ENCODE measurements at regions not wholly inside any gene's neighbourhood (a gene's known extent, or its start where the extent isn't known, plus 50 kb on each side); places are given as distances from the start of the nearest gene placed in this dataset.
A peak's percentile ranks its signal among the peaks of the same experiment; 100 is the strongest.

DNA sequence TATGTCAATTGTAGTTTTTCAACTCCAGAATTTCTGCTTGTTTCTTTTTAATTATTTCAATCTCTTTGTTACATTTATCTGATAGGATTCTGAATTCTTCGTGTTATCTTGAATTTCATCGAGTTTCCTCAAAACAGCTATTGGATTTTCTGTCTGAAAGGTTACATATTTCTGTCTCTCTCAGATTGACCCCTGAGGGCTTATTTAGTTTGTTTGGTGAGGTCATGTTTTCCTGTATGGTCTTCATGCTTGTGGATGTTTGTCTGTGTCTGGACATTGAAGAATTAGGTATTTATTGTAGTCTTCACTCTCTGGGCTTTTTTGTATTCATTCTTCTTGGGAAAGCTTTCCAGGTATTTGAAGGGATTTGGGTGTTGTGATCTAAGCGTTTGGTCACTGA lies 85.6 kb downstream of the SNAPC1 start:
- no peak for DNase-seq (ENCODE audit: low read depth in 2 of 2)

DNA sequence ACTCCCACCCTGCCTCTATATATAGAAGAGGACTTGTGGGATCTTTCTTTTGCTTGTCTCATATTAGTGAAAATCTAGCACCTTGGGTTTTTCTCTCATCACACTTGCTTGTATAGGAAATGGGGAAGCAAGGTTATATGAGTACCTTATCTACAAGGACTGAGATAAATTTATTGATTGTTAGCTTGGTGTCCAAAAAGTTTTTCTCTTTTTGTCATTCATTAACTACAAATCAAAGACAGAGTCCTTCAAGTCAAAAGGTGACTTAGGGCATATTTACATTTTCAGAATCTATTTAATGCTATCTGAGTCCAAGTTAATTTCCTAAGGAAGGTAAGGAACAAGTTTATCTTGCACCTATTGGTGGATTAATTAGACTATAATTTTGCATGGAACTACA lies 92.7 kb downstream of the SNAPC1 start:
- no peak for DNase-seq (ENCODE audit: low read depth in 2 of 2)

DNA sequence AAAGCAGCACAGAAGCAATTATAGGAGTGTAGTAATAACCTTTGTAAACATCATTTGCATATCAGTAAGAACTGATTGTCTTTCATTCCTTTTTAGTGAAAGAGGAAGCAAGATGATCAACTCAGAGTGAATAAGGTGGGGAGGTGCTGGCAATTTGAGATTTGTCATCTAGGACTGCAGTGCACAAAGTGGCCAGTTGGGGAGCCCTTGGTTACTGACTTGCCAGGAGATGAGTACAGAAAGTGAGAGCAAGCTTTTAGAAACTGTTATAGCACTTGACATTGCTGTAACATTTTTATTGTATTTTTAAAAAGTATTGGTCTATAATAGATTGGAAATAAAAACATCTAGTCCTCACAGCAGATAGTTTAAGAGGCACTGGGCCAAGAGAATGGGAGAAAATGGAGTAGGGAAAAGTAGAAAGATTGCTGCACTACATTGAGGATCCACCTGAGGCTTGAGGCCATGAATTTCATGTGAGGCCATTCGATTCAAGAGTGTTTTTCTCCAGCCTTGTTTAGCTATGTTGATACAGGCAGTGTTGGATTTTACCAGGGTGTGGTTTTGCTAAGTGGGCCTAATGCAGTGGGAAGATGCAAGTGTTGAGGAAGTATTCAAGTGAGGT lies 98.2 kb downstream of the SNAPC1 start:
- DNase-seq (ENCODE audit: low read depth in 2 of 2): peak; percentile 53 to 60

DNA sequence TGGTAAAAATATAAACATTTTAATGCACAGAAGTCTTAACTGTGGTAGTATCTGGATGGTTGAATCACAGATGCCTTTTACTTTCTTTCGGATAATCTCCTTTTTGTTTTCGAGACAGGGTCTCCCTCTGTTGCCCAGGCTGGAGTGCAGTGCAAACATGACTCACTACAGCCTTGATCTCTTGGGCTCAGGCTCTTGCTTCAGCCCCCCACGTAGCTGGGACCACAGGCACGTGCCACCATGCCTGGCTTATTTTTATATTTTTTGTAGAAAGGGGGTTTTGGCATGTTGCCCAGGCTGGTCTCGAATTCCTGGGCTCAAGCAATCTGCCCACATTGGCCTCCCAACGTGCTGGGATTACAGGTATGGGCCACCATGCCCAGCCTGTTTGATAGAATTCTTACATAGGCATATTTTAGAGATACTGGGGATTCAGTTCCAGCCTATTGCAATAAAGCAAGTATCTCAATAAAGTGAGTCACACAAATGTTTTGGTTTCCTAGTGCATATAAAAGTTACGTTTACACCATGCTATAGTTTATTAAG lies 99.2 kb downstream of the SNAPC1 start:
- no peak for DNase-seq (ENCODE audit: low read depth in 2 of 2)

DNA sequence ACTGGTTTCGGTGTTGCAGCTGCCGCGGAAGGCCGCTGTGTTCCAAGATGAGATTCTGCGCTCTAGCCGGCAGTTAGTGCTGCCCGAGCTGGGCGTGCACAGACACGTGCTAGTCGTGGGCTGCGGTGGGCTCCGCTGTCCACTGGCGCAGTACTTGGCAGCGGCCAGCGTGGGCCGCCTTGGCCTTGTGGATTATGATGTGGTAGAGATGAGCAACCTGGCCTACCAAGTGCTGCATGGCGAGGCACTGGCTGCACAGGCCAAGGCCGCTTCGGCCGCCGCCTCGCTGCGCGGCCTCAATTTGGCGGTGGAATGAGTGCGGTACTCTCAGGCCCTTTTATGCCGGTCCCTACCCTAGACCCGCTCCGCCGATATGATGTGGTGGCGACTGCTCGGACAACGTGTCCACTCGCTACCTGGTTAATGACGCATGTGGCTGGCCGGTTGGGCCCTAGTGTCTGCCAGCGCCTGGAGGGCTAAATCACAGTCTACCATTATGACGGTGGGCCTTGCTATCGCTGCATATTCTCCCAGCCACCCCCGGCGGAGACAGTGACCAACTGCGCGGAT lies 102.2 kb downstream of the SNAPC1 start:
- DNase-seq (ENCODE audit: low read depth in 2 of 2): no peak

DNA sequence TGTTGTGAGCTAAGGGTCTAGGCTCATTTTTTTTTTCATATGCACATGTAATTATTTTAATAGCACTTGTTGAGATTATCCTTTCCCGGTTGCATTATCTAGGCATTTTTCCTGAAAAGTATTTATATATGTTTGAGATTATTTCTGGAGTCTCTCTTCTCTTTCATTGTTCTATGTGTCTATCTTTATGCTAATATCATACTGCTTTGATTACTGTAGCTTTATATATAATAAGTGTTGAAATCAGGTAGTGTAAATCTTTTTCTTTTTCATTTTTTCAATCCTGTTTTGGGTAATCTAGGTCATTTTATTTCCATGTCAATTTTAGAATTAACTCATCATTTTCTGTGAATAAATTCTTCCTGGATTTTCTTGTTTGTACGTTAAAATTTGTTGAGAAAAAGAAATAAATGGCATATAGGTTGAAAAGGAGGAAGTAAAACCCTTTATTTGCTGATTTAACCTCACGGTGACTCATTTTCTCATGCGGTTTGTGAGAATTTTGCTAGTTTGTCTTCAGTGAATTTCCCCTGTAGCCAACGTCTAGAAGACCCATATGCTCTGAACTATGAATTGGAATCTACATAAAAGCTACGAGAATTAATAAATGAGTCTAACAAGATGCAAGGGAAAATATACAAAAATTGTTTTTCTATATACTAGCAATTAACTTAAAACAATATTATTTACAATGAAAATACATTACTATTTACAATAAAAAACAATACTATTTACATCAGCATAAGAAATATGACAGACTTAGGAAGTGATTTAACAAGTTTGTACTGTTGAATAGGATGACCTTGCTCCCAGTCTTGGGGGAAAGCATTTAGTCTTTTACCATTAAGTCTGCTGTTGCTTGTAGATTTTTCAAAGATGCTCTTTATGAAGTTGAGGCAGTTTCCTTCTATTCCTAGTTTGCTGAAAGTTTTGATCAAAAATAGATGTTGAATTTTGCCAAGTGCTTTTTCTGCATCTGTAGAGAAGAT lies 105.0 kb downstream of the SNAPC1 start:
- no peak for DNase-seq (ENCODE audit: low read depth in 2 of 2)

DNA sequence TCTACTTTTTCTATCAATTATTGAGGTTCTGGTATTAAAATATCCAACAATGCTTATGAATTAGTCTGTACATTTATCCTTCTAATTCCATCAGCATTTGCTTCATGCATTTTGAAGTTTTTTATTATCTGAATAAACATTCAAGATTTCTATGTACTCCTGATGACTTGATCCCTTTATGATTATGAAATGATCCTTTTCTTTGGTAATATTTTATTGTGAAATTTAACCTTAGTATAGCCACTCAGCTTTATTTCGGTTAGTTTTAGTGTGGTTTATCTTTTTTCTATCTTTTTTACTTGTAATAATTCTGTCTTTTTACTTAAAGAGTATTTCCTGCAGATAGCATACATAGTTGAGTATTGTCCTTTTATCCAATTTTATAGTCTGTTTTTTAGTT lies 106.6 kb downstream of the SNAPC1 start:
- DNase-seq (ENCODE audit: low read depth in 2 of 2): no peak

DNA sequence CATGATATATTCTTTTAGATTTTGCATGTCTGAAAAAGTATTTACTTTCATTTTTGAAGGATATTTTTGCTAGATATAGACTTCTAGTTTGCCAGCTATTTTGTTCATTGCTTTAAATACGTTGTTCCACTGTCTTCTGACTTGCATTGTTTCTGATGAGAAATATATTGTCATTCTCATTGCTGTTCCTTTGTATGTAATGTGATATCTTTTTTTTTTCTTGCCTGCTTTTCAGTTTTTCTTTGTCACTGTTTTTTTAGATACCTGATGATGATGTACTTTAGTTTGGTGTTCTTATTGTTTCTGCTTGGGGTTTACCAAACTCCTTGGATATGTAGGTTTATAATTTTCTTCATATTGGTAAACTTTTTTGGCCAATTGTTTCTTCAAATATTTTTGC lies 107.9 kb downstream of the SNAPC1 start:
- DNase-seq (ENCODE audit: low read depth in 2 of 2): no peak

DNA sequence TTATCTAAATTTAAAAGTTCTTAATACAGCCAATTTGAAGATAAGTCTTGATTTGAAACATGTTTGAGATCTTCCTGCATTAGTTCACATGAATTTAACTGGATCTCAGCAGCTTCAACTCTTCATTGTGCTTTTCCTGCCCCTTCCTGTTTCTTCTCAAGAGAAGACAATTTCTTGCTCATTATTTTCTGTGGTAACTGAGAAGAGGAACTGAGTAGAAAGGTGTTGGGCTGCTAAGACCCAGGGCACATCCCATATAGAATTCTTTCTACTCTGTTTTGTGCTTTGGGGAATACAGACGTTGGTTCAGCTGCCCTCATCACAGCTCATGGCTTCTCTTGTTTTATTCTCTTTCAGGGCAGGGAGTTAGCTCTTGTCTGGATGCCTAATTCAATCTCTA lies 110.2 kb downstream of the SNAPC1 start:
- DNase-seq (ENCODE audit: low read depth in 2 of 2): no peak

DNA sequence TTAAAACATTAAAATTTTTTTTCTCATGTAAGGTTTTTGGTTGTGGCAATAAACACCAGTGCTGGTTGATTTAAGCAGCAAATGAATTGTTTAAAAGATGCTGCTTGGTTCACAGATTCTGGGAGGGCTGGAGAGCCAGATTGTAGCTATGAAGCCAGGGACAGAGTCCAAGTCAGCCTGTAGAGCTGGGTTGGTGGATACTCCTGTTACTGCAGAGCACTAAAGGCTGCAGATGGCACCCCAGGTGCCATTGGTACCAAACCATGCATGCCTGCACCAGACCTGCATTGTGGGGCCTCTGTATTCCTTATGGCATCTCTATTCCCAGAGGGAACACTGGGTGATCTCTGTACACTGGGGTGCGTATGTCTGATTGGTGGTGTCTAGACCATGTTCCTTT lies 113.3 kb downstream of the SNAPC1 start:
- DNase-seq (ENCODE audit: low read depth in 2 of 2): no peak

DNA sequence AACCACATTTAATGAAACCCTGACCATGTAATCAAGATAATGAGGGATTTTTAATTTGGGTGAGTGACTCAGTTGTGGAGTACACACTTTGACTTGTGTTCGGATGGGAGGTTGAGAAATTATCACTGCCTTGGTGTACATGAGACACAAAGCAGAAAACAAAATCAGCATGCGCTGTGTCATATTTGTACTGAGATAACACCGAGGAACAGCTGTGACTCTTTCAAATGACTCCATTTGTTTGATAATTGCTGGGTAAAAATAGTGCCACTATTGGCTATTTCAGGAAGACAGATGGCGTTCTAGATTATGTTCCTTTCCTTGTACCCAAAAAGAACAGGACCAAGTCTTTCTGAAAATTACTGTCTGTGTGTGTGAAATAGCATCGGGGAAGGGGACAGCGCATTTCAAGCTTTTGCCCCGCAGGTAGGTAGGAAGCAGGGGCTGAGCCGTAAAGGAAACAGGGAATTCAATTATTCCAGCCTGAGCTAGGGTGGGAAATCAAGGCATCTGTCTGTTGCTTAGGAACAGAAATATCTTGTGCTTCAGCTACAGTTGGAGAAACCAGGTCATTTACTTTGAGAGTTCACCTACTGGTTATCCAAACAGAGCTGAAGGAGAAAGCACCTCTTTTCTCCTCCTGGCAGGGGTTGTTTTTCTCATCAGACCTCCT lies 114.3 kb downstream of the SNAPC1 start:
- no peak for DNase-seq (ENCODE audit: low read depth in 2 of 2)

DNA sequence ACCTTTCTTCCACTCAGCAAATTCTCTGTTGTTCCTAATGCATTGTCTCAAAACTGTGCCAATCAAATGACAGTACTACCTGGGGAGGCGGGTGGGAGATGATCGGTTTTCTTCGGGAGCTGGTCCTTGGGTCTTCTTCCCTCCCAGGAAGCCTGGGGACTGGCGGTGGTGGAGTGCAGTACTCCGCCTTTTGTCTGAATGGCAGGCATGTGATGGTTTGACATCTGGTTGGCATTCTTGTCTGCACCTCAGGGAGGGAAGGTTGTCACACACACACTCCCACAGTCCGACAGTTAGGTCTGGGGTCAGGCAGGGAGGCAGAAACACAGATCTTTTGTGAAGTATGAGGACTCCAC lies 114.8 kb downstream of the SNAPC1 start:
- DNase-seq (ENCODE audit: low read depth in 2 of 2): no peak

DNA sequence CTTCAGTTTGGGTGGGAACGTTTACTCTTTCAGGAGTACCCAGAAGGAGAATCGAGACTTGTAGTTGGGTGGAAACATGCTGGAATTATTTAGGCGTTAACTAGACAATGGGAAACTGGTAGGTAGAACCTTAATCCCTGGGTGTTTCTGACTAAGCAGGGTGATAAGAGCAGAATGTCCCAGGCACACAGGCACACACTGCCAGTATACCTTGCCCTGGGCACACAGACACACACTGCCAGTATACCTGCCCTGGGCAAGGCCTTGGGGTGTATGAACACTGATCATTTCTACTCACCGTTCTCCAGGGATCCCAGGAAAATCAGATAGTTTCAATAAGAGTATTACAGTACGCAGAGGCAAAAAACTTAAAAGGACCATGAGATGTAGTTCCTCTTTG lies 115.5 kb downstream of the SNAPC1 start:
- DNase-seq (ENCODE audit: low read depth in 2 of 2): no peak

DNA sequence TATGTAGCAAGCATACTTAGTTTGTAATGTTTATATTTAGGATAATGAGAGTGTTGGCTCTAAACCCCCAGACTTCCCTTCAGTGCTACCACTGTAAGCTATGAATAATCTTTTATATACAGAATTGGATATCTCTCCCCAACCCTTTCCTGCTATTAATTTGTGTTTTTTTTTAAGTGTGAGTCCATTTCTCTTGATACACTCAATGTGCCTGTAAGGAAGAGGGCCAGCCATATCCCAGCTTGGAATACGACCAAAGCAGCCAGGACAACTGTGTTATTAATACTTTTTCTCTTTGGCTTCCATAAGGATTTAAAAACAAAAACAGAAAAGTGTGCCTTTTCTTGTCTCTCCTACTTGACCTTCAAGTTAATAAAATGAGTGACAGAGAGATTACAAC lies 116.7 kb downstream of the SNAPC1 start:
- DNase-seq (ENCODE audit: low read depth in 2 of 2): no peak

DNA sequence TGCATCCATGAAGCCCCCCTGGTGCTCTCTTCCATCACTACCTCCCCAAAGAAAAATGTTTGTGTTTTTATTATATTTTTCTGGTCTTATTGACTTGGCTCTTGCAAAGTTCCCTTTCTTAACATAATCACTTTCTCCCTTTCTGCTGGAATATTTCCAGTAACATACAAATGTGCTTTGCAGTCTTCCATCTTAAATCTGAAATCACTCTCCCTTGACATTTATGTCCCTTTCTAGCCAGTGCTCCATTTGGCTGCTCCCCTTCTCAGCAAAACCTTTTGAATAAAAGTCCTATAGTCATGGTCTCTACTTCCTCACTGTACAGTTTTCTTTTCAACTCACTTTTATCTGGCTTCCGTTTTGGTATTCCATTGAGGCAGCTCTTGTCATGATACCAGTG lies 118.8 kb downstream of the SNAPC1 start:
- no peak for DNase-seq (ENCODE audit: low read depth in 2 of 2)

DNA sequence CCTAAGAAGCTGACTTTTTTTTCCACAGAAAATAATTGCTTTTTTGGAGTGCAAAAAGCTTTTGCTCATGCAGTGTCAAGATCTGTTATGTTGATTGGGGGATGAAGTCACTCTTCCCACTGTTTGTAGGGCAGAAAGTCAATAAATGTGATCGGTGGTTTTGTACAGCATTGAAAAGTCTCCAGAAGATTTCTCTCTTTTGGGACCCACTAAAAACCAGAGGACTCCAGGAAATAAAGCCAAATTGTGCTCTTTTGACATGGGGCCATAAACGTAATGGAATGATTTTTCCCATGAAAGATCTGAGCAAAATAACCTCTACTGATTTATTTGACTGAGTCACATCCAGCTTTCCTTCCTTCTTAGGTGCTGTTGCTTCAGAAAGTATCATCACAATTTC lies 122.5 kb downstream of the SNAPC1 start:
- DNase-seq (ENCODE audit: low read depth in 2 of 2): no peak

DNA sequence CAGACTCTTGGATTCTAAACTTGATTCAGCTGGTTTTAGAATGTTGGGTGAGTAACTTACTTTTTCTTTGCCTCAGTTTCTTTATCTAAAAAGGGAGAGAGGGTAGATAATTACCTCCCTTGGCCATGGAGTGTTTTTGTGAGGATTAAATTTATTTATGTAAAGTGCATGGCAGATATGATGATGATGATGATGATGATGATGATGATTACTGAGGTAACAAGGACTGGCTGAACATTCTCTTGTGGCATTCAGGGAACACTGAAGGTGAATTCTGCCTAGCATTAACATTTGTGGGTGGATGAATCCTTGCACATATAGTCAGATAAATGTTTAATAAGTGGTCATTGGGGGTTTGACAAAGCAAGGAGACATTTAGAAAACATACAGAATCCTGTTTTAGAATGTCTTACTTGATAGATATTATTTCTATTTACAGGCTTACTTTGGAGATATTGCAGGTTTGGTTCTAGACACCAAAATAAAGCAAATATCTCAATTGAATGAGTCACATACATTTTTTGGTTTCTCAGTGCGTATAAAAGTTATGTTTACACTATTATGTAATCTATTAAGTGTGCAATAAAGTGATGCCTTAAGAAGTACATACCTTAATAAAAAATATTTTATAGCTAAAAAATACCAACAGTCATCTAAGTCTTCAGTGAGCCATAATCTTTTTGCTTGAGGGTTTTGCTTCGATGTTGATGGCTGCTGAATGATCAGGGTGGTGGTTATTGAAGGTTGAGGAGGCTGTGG lies 123.2 kb downstream of the SNAPC1 start:
- no peak for DNase-seq (ENCODE audit: low read depth in 2 of 2)

DNA sequence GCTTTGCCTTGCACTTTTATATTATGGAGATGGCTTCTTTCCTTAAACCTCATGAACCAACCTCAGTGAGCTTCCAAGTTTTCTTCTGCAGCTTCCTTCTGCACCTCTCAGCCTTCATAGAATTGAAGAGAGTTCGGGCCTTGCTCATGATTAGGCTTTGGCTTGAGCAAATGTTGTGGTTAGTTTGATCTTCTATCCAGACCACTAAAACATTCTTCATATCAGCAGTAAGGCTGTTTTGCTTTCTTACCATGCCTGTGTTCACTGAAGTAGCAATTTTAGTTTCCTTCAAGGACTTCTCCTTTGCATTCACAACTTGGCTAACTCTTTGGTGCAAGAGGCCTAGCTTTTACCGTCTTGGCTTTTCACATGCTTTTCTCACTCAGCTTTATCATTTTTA lies 125.4 kb downstream of the SNAPC1 start:
- DNase-seq (ENCODE audit: low read depth in 2 of 2): no peak

DNA sequence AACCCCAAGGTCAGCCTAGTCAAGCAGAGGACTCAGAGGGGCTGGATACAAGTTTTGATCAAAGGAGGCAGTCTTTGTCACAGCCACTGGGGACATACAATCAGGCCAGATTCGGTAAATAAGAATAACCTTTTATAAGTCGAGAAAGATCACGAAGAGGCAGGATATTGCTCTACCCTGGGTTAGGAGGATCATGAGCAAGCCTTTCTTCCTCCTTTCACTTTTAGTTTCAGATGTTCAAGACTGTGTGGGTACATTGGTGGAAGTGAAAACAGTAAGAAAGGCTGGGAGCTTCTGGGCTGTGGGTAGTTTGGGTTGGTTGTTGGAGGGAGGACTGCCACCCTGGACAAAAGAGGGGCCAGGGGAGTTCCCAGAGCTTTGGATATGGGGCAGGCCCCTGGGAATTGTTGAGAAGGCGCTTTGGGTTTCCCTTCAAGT lies 127.7 kb downstream of the SNAPC1 start:
- peak; percentile 2 to 11 for DNase-seq (ENCODE audit: low read depth in 2 of 2)

DNA sequence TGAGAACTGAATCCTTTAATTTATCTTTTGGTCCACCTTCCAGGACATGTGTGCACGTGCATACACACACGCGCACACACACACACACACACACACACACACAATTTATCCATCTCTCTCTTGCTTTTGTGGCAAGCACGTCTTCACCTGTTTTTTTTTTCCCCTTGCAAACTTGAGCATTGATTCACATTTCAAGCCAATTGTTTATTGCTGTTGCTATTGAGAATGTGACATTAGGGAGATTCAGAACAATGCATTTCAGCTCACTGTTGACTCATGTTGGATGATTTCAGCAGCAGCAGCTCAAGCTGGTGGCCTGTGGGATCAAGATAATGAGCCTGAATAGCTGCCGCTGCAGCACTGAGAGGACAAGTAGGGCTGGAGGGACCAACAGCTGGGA lies 128.9 kb downstream of the SNAPC1 start:
- no peak for DNase-seq (ENCODE audit: low read depth in 2 of 2)

DNA sequence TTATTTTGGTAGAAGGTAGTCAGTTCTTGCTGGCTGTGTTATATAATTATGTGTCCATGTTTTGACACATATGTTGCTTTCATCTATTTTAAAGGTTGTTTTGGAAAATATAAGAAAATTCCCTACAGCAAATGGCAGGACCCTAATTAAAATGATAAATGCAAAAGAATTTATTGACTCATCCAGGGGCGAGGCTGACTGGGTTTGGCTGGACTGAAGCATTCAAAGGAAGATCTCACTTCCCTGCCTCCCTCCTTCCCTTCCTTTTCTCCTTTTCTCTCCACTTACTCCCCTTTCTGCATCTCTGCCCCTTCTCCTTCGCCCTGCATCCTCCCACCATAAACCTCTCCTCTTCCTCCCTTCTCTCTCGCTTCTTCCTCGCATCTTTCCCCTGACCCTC lies 129.6 kb downstream of the SNAPC1 start:
- DNase-seq (ENCODE audit: low read depth in 2 of 2): no peak

Measured in stimulated activated CD4-positive, alpha-beta T cell treated with anti-CD3 and anti-CD28 coated beads, Interleukin-4, amount 100 ng/mL, for 48 hours (primary cell).